ENCODE measurements at regions not wholly inside any gene's neighbourhood (a gene's known extent, or its start where the extent isn't known, plus 50 kb on each side); places are given as distances from the start of the nearest gene placed in this dataset. TPM values are rescaled to one million over a fixed set of nuclear protein-coding genes. Genes with fewer than 3 reads are reported as not detected.

- TF ChIP-seq, protein P1, sequence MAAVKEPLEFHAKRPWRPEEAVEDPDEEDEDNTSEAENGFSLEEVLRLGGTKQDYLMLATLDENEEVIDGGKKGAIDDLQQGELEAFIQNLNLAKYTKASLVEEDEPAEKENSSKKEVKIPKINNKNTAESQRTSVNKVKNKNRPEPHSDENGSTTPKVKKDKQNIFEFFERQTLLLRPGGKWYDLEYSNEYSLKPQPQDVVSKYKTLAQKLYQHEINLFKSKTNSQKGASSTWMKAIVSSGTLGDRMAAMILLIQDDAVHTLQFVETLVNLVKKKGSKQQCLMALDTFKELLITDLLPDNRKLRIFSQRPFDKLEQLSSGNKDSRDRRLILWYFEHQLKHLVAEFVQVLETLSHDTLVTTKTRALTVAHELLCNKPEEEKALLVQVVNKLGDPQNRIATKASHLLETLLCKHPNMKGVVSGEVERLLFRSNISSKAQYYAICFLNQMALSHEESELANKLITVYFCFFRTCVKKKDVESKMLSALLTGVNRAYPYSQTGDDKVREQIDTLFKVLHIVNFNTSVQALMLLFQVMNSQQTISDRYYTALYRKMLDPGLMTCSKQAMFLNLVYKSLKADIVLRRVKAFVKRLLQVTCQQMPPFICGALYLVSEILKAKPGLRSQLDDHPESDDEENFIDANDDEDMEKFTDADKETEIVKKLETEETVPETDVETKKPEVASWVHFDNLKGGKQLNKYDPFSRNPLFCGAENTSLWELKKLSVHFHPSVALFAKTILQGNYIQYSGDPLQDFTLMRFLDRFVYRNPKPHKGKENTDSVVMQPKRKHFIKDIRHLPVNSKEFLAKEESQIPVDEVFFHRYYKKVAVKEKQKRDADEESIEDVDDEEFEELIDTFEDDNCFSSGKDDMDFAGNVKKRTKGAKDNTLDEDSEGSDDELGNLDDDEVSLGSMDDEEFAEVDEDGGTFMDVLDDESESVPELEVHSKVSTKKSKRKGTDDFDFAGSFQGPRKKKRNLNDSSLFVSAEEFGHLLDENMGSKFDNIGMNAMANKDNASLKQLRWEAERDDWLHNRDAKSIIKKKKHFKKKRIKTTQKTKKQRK (IDR thresholded peaks at IDR 0.05; ENCODE audit: low read depth, low read length): no peak
- TF ChIP-seq BCL11A (IDR thresholded peaks at IDR 0.05; ENCODE audit: low read depth, low read length): no peak
Measured at GRCh38 chr13:40505196-40505595, 161.2 kb downstream of the FOXO1 start (continued).

Small RNA genes lying in the stretch of these regions (small RNA-seq; reads per million reads assigned to genes)
- gene RF00108: not detected
- gene RNY3P9: not detected
- not detected for gene RPL17P51
